HG02981 (cell line): ENCODE measurements at regions not wholly inside any gene's neighbourhood (a gene's known extent, or its start where the extent isn't known, plus 50 kb on each side); places are given as distances from the start of the nearest gene placed in this dataset.
"Not testable (repeated sequence)": the region's sequence is repeated elsewhere in the genome, so short reads cannot be mapped to it uniquely, and the experiment has no call there.

Experiments
- ATAC-seq: cut with Tn5 transposase; IDR thresholded peaks from one replicate; pipeline ENCODE4 v1.9.1; 2021; ENCODE audit warnings: mild to moderate bottlenecking, moderate library complexity; ENCODE audit not compliant: unreplicated experiment

- ATAC-seq = no peak
Observed at GRCh38 chr16:85236818-85237150, 124.5 kb upstream of the CIBAR2 start.

- ATAC-seq = no peak
Observed at GRCh38 chr16:85237817-85238216, 125.5 kb upstream of the CIBAR2 start.

- no peak for ATAC-seq
Observed at GRCh38 chr16:85238233-85238647, 126.0 kb upstream of the CIBAR2 start.

- ATAC-seq = no peak
Observed at GRCh38 chr16:85239239-85239638, 127.0 kb upstream of the CIBAR2 start.

GRCh38 chr16:85239871-85240270 lies 127.6 kb upstream of the CIBAR2 start:
- no peak for ATAC-seq

GRCh38 chr16:85240982-85241924 lies 129.0 kb upstream of the CIBAR2 start:
- no peak for ATAC-seq

- ATAC-seq = no peak
Observed at GRCh38 chr16:85242140-85242539, 129.9 kb upstream of the CIBAR2 start.

- ATAC-seq = no peak
Observed at GRCh38 chr16:85243308-85243707, 131.0 kb upstream of the CIBAR2 start.

- not testable (repeated sequence) for ATAC-seq
Observed at GRCh38 chr16:85244452-85244851, 132.2 kb upstream of the CIBAR2 start.

- ATAC-seq = no peak
Observed at GRCh38 chr16:85245307-85246172, 133.3 kb upstream of the CIBAR2 start.

- no peak for ATAC-seq
Observed at GRCh38 chr16:85246473-85246872, 134.2 kb upstream of the CIBAR2 start.

- no peak for ATAC-seq
Observed at GRCh38 chr16:85246973-85247372, 134.7 kb upstream of the CIBAR2 start.

GRCh38 chr16:85248342-85248741 lies 136.1 kb upstream of the CIBAR2 start:
- ATAC-seq = no peak

- ATAC-seq = no peak
Observed at GRCh38 chr16:85248857-85249256, 136.6 kb upstream of the CIBAR2 start.

- ATAC-seq = no peak
Observed at GRCh38 chr16:85249418-85250146, 137.3 kb upstream of the CIBAR2 start.

- ATAC-seq = no peak
Observed at GRCh38 chr16:85250147-85250463, 137.8 kb upstream of the CIBAR2 start.

GRCh38 chr16:85250609-85251223 lies 138.4 kb upstream of the CIBAR2 start:
- no peak for ATAC-seq

GRCh38 chr16:85251225-85251760 lies 139.0 kb upstream of the CIBAR2 start:
- ATAC-seq = no peak

- ATAC-seq = no peak
Observed at GRCh38 chr16:85252014-85252413, 139.7 kb upstream of the CIBAR2 start.

- no peak for ATAC-seq
Observed at GRCh38 chr16:85252461-85252860, 140.2 kb upstream of the CIBAR2 start.
